GM19438 (cell line): ENCODE measurements at regions not wholly inside any gene's neighbourhood (a gene's known extent, or its start where the extent isn't known, plus 50 kb on each side); places are given as distances from the start of the nearest gene placed in this dataset.
"Not testable (repeated sequence)": the region's sequence is repeated elsewhere in the genome, so short reads cannot be mapped to it uniquely, and the experiment has no call there.

Experiments
- ATAC-seq: cut with Tn5 transposase; IDR thresholded peaks from one replicate; pipeline ENCODE4 v1.9.1; 2021; ENCODE audit warnings: low read depth; ENCODE audit not compliant: unreplicated experiment

DNA sequence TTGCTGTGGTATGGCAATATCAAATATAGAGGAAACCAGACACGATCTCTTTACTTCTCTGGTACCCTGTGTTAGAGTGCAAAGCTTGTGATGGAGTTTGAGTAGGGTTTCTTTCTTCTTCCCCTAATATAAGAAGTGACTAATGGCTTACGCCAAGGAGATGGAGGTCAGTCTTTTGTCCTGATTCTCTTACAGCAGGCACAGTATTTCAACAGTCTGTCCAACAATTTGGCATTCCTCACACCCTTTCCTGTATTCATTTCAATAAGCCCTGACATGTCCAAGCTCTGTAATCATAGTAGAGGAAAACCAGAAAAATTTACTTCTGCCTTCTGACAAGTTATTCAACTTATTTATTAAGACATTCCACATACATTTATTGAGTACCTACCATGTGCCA is 546.2 kb downstream of the TMEM135 start:
- ATAC-seq: no peak

DNA sequence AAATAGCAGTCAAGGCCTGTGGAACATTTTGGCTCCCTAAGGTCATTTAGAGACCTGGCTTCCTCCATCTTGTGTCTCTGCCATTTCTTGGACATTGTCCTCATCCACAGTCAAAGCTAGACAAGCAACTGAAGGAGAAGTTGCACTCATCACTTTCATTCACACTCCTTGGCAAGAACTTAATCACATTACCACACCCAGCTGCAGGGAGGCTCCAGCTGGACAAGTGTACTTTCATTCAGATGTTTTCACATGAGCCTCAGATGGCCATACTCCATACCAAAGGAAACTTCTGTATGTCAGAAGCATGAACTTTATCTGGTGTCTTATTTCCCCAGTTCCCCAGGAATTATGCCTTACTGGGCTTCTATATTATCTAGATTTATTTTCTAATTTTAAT is 537.4 kb downstream of the TMEM135 start:
- ATAC-seq: no peak

DNA sequence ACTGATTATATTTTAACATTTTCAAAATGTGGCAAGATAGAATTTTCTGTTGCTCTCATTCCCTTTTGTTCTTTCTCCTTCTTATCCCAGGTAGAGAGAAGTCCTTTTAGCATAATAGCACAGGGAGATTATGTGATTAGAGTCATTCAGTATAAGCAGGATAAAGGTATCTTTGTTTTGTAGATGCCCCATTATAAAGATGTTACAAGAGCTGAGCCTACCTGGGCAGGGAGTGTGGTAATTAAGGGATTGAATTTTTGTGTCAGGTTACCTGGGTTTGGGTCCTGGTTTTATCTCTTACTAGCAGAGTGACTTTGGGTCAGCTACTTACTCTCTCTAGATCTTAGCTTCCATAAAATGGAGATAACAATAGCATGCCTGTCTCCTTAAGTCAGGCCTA is 536.5 kb downstream of the TMEM135 start:
- ATAC-seq: no peak

DNA sequence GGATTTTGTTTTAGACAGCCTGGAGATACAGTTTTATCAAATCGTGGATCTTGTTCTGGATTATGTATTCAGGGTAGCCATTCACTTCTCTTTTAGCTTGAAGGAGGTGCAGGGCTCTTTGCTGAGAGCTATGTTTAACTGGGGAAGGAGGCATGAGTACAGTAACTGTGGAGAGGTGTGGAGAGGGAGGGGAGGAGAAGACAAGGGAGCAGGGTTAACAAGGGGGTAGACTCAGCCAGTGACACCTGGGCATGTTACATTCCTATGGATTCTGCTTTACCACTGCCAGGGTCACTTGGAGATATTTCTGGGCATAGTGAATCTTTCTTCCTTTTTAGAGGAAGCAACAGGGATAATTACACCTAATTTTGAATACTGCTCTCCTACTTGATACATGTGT is 536.0 kb downstream of the TMEM135 start:
- no peak for ATAC-seq

DNA sequence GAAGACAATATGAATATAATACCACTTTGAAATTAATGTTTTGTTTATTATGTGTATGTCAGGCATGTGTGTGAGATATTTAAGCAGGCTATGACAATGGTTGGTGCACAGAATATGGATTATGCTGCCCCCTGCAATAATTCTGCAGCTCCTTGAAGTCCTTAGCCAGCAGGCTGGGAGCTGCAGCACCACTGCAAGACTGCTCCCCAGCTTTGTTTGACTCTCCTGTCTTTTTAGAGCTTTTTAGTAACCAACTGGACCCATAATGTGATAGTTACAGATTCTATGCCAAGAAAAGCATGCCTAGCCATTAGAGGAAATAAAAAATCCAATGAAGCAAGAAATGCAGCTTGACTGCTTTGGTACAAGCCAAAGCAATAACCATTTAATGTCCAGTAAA is 535.1 kb downstream of the TMEM135 start:
- no peak for ATAC-seq

DNA sequence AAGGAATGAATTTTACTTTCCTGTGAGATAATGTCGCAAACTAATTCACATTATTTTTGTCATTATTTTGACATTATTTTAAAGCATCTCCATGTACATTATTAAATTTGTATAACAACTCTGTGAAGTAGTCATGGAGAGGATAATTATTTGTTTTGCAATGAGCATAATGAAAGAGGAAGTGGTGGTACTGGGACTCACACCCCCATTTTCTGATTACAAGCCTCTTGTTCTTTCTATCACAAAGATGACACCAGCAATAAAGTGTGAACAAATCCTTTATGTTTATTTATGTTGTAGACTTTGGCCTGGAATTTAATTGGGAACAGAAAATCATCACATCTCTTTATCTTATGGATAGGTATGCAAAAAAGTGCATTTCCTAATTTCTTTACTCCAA is 522.6 kb downstream of the TMEM135 start:
- ATAC-seq: no peak

DNA sequence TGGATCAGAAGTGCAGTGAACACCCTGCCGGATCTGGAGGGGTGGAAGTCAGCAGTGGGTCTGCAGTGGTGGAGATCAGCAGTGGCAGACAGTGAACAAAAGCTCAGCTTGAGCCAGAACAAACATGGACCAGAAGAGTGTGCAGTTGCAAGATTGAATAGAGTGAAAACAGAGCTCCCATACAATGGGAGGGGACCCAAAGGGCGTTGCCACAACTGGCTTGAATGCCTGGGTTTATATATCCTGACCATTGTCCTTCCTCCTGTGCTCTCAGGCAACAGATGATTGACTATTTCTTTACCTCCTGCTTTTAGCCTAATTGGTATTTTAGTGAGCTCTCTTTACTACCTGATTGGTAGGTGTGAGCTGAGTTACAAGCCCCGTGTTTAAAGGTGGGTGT is 522.1 kb downstream of the TMEM135 start:
- not testable (repeated sequence) for ATAC-seq

DNA sequence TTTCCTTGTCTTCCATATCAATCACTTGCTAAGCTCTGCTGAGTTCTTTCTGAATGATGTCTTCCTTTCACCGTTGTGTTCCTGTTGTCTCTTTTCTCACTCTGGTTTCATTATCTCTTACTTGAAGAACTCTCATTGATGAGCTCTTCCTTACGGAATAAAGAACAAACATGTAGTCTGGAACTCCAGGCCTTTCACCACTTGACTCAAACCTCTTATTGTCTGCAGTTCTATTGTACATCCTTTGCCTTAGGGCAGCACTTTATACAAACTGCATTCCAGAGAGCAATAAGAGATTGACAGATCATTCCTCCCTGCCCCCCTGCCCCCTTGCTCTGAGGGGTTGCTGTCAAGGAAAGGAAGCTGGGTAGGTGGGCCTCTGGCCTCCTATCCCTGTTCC is 517.4 kb downstream of the TMEM135 start:
- ATAC-seq: no peak

DNA sequence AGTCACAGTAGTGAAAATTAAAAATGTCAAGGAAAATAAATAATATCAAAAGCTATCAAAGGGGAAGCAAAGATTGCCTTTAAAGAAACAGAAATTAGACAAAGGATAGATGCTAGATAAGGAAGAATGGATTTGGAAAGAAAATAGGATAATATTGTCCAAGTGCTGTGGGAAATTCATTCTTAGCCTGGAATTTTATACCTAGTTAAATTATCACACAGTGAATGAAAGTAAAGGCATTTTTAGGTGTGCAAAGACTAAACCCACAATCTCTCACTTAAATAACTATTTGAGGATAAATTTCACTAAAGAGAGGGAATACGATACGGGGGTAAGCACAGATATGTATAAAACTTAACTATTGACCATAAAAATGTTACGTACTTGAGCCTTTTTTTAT is 511.1 kb downstream of the TMEM135 start:
- no peak for ATAC-seq

DNA sequence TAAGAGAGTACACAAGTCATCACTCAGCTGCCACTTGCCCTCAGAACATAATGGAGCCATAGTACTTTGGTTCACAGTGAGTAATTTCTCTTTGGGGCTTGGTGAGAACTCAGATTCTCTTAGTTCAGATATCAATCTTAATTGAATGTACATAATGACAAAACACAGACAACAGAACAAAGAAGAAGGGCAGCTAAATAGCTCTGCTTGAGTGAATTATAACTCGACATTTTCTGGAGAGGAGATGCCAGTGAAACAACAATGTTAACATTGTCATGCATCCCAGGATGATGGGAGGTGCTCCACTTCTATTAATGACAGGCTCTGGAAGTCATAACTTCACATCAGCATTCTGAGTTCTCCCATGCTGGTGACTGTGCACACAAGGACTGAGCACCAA is 508.1 kb downstream of the TMEM135 start:
- ATAC-seq: no peak

DNA sequence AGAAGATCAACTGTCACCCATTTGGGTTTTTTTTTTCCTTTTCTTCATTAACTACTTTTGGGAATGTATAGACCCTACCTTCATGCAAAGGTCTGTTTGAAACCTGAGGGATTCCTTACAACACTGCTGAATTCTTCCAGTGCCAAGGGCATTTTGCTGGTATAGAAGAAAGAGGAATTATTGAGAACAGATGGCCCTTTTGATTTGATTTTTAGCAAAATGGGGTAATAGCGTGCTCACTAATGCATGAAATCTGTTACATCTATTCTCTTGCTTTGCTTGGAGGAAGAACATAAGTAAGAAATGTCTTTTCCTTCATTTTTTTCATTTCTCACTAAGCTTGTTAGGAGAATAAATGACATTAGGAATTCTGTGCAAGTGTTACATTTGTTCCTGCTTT is 501.9 kb downstream of the TMEM135 start:
- no peak for ATAC-seq

DNA sequence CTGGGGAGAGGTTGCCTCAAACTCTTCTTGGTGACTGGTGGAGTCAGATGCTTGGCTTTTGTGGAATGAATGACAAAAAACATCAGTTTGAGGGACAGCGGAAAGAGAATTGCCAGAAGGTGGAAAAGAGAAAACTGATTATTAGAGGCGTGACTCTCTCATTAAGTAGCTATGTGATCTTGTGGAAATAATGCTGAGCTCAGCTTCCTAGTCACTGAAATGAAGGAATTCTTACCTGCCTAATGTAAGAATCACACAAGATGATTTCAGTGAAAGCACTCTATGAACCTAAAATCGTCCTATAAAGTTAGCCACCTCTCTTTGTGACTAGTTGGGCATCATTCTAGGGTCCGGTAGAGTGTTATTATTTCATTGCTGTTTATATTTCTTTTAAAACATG is 498.8 kb downstream of the TMEM135 start:
- no peak for ATAC-seq

DNA sequence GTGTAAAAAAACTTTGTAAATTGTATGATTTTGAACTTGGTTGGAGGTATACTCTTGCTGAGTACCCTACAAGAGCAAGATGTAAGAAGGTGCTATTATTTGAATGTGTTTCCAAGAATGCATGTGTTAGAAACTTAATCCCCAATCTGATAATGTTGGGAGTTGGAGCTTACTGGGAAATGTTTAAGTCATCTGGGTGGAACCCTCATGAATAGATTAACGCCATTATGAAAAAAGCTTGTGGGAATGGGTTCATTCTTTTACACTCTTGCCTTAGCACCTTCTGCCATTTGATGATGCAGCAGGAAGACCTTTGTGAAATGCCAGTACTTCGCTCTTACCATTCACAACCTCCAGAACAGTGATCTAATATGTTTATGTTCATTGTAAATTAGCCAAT is 498.3 kb downstream of the TMEM135 start:
- ATAC-seq: no peak

DNA sequence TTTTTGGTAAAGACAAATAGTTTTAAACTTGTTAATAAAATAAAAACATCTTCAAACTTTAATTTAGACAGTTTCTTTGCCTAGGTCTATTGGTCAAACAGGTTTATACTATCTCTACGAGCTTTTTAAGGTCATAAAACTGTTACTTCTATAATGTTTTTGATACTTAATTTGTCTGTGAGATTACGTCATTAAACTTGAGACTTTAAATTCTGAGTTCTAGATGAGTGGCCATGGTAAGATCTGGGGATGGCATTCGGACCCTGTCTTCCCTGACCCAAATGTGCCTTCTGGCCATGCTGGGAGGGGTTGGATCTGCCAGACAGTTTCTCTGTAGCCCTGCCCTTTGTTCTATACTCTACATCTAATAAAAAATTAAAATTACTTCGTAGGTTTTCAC is 497.8 kb downstream of the TMEM135 start:
- ATAC-seq: no peak

DNA sequence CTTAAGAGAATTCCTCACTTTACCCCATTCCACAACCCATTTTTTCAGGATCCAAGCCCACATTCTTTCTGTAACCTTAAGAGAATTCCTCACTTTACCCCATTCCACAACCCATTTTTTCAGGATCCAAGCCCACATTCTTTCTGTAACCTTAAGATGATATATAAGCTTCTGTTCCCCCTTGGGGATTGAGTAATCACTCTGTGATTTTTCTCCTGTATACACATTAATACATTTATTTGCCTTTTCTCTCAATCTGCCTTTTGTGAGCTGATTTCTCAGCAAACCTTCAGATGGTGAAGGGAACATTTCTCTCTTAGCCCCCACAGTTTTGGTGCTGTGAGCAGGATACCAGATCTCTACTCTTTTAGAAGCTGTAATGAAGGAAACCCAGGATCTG is 494.1 kb downstream of the TMEM135 start:
- not testable (repeated sequence) for ATAC-seq

DNA sequence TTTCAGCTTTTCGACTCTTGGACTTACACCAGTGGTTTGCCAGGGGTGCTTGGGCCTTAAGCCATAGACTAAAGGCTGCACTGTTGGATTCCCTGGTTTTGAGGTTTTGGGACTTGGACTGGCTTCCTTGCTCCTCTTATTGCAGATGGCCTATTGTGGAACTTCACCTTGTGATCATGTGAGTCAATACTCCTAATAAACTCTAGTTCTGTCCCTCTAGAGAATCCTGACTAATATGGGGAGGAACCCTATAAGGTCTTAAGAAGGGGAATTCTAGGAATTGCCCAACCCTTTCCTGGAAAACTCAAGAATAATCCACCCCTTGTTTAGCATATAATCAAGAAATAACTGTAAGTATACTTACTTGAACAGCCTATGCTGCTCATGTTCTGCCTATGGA is 491.8 kb downstream of the TMEM135 start:
- no peak for ATAC-seq

DNA sequence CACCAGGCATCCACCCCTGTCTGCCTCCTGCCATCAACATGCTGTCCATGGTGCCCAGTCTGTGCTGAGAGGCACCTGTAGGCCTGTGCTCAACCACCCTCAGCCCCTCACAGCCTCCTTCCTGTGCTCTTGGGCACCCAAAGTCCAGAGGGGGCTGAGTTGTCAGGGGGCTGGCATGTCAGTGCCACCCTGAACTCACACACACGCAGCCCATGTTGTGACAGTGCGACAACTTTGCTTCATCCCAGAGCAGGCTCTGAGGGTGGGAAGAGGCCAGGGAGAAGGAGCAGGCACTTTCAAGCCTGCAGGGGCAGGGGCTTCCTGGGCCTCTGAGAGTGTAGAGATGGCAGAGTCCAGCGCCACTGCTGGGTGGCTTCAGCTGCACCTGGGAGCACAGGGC is 491.0 kb downstream of the TMEM135 start:
- ATAC-seq: no peak

DNA sequence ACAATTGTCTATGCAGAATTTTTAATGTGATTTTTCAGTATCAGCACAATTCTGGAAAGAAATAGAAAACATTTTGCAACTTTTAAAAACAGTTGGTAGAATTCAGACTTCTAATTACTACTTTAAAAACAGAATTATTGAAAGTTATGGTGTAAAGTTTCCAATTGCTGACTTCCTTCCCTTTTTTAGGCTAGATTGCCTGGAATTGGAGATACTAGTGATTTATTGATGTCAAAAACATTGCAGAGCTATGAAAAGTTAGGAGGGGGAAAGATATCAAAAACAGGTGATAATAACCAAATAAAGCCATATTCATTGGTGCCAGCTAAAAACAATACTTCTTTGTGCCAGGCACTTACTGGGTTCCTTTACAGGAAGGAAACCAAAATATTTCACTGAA is 485.5 kb downstream of the TMEM135 start:
- no peak for ATAC-seq

DNA sequence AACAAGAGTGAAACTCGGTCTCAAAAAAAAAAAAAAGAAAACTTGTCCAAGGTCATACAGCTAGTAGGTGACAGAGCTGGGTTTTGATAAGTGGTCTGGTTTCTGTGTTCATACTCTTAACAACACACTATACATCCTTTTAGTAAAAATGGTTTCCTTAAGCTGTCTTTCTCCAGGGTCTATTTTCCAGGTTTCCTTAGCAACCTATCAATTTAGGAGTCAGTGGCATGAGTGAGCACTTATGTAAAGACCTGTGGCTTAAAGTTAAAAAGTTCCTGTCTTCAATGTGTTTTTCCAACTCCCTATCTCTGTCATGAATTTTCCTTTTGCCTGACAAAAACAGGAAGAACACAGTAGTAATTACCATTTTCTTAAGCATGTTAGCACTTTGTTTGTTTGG is 480.5 kb downstream of the TMEM135 start:
- no peak for ATAC-seq

DNA sequence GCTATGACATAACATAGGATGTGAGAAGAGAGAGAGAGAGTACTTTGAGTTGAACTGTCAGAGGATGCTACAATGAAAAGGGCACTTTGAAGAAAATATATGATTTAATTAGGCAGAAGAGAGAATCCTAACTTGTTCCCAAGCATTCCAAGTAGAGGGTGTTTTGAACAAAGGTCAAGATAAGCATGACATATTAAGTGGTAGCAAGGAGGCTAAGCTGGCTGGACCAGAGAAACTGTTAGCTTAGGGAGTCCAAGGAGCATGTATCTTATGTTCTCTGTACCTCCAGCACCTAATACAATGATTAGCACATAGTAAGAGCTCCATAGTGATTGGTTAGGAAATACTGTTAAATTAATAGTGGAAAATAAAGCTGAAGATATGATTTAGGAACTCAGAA is 479.6 kb downstream of the TMEM135 start:
- no peak for ATAC-seq

DNA sequence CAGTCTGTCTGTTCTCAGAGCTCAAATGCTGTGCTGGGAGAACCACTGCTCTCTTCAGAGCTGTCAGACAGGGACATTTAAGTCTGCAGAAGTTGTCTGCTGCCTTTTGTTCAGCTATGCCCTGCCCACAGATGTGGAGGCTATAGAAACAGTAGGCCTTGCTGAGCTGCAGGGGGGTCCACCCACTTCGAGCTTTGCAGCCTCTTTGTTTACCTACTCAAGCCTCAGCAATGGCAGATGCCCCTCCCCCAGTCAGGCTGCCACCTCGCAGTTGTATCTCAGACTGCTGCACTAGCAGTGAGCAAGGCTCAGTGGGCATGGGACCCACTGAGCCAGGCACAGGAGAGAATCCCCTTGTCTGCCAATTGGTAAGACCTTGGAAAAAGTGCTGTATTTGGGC is 470.0 kb downstream of the TMEM135 start:
- ATAC-seq: not testable (repeated sequence)

DNA sequence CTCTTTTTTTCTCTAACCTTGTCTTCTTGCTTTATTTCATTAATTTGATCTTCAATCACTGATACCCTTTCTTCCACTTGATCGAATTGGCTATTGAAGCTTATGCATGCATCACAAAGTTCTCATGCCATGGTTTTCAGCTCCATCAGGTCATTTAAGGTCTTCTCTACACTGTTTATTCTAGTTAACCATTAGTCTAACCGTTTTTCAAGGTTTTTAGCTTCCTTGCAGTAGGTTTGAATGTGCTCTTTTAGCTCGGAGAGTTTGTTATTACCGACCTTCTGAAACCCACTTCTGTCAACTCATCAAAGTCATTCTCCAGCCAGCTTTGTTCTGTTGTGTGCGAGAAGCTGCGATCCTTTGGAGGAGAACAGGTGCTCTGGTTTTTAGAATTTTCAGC is 469.2 kb downstream of the TMEM135 start:
- ATAC-seq: not testable (repeated sequence)

DNA sequence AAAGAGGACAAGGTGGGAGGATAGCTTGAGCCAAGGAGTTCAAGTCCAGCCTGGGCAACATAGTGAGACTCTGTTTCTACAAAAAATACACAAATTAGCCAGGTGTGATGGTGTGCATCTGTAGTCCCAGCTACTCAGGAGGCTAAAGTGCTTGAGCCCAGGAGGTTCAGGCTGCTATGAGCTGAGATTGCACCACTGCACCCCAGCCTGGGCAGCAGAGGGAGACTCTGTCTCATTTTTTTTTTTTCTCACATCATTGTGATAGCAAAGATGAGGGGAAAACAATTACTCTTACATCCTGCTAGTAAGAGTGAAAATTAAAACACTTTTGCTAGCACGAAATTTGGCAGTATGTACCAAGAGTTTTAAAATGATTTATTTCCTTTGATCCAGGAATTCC is 463.7 kb downstream of the TMEM135 start:
- no peak for ATAC-seq

DNA sequence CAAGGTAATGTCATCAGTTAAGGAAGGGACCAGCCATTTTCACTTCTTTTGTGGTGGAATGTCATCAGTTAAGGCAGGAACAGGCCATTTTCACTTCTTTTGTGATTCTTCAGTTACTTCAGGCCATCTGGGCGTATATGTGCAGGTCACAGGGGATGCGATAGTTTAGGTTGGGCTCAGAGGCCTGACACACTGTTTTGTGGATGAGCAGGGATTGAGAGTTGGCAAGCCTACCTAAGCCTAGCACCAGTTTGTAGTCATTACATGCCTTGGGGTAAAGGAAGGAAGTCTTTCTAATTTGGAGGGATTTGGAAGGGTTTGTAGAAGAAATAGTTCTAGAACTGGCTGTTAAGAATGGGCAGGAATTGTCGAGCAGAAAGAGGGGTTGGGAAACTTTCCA is 457.2 kb downstream of the TMEM135 start:
- ATAC-seq: not testable (repeated sequence)
